ENCODE measurements at regions not wholly inside any gene's neighbourhood (a gene's known extent, or its start where the extent isn't known, plus 50 kb on each side); places are given as distances from the start of the nearest gene placed in this dataset.
"Not testable (repeated sequence)": the region's sequence is repeated elsewhere in the genome, so short reads cannot be mapped to it uniquely, and the experiment has no call there.

DNA sequence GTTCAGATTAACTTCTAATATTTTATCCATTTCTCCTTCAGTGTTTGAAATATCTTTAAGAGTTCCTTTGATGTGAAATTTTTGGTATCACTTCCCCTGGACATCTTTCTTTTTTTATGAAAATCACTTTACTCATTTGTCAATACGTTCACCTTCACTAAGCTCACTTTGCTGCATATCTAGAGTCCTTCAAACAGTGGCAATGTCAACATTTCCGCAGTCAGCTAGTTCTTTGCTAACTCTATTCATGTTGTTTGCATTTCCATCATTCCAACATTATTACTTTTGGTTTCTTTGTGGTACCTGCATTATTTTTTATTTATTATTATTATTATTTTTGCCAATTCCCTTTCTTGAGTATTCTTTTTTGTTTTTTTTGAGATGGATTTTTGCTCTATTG, 203.0 kb downstream of the GPAT3 start:
- no peak overlapping the region for H3K4me3 Mint-ChIP-seq
- TF ChIP-seq, protein P1, sequence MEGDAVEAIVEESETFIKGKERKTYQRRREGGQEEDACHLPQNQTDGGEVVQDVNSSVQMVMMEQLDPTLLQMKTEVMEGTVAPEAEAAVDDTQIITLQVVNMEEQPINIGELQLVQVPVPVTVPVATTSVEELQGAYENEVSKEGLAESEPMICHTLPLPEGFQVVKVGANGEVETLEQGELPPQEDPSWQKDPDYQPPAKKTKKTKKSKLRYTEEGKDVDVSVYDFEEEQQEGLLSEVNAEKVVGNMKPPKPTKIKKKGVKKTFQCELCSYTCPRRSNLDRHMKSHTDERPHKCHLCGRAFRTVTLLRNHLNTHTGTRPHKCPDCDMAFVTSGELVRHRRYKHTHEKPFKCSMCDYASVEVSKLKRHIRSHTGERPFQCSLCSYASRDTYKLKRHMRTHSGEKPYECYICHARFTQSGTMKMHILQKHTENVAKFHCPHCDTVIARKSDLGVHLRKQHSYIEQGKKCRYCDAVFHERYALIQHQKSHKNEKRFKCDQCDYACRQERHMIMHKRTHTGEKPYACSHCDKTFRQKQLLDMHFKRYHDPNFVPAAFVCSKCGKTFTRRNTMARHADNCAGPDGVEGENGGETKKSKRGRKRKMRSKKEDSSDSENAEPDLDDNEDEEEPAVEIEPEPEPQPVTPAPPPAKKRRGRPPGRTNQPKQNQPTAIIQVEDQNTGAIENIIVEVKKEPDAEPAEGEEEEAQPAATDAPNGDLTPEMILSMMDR (IDR thresholded peaks at IDR 0.05; ENCODE audit: unreplicated experiment in 3 of 3) = no peak
- no peaks in the 10 kb centered on the region for H3K4me1 Mint-ChIP-seq
- no peak overlapping the region for H3K27ac Mint-ChIP-seq
- H3K27me3 Mint-ChIP-seq (ENCODE audit: low read depth) = peaks cover 4% of the 10 kb centered on the region
- no peaks in the 10 kb centered on the region for H3K36me3 Mint-ChIP-seq (ENCODE audit: low read depth)
- H3K9me3 Mint-ChIP-seq = no peaks in the 10 kb centered on the region

DNA sequence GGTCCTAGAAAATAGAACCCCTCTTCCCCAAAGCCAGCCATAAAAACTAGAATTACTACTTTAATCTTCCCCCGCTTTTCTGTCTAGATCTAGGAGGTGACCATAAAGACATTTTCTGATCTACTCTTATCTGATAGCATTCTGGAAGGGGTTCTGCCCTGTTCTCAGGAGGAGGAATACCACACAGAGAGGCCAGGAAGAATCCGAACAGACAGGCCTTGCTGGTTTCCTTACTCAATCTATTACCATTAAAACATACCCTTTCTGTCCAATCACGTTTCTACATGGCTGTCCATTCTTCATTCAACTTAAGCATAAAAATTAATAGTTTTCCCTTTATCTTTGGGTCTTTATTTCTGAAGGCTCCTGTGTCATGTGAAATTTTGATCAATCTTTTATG, 198.7 kb downstream of the GPAT3 start:
- Mint-ChIP-seq H3K4me3 (no peak overlapping the region), H3K36me3 (ENCODE audit: low read depth) (no peaks in the 10 kb centered on the region), H3K9me3 (peaks cover 7% of the 10 kb centered on the region), H3K27ac (no peak overlapping the region), H3K4me1 (no peaks in the 10 kb centered on the region), H3K27me3 (ENCODE audit: low read depth) (no peaks in the 10 kb centered on the region)
- TF ChIP-seq, protein P1 (IDR thresholded peaks at IDR 0.05; ENCODE audit: unreplicated experiment in 3 of 3) = no peak

DNA sequence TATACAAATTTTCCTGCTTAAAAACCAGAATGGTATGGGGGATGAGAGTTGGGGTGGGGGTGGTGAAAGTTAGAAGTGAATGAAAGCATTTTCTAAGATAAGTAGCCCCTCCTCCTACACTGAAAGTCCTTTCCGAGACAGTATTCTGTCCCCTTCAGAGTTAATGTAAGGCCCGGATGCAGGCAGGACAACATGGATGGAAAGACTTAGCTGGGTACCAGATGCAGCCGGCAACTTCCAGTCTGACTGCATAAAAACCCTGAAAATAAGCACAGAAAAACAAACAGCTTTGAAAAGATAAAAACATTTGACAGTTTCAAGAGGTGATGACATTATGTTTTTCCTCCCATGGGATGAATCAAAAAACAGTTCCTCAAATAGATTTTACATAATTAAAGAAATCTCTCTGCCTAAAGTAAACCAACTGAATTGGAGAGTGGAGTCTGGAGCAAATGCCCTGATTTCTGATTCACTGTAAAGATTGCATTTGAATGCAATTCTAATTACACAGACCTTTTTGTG, 196.3 kb downstream of the GPAT3 start:
- Mint-ChIP-seq H3K27ac (no peak overlapping the region), H3K4me3 (no peak overlapping the region), H3K36me3 (ENCODE audit: low read depth) (no peaks in the 10 kb centered on the region), H3K27me3 (ENCODE audit: low read depth) (peaks cover 5% of the 10 kb centered on the region), H3K9me3 (peaks cover 10% of the 10 kb centered on the region), H3K4me1 (no peaks in the 10 kb centered on the region)
- TF ChIP-seq, protein P1 (IDR thresholded peaks at IDR 0.05; ENCODE audit: unreplicated experiment in 3 of 3) = no peak

DNA sequence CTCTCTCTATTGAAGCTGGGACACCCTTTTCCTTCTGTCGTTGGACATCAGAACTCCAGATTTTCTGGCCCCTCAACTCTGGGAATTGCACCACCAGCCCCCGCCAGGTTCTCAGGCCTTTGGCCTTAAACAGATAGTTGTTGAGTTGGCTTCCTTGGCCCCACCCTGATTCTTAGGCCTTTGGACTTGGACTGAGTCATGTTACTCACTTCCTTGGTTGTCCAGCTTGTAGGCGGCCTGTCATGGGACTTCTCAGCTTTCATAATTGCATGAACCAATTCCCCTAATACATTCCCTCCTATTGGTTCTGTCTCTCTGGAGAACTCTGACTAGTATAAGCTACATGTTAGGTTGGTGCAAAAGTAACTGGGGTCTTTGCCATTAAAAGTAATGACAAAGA, 195.7 kb downstream of the GPAT3 start:
- Mint-ChIP-seq H3K9me3 (peaks cover 10% of the 10 kb centered on the region), H3K4me1 (no peaks in the 10 kb centered on the region), H3K27ac (no peak overlapping the region), H3K36me3 (ENCODE audit: low read depth) (no peaks in the 10 kb centered on the region), H3K27me3 (ENCODE audit: low read depth) (peaks cover 8% of the 10 kb centered on the region), H3K4me3 (no peak overlapping the region)
- TF ChIP-seq, protein P1 (IDR thresholded peaks at IDR 0.05; ENCODE audit: unreplicated experiment in 3 of 3) = no peak

DNA sequence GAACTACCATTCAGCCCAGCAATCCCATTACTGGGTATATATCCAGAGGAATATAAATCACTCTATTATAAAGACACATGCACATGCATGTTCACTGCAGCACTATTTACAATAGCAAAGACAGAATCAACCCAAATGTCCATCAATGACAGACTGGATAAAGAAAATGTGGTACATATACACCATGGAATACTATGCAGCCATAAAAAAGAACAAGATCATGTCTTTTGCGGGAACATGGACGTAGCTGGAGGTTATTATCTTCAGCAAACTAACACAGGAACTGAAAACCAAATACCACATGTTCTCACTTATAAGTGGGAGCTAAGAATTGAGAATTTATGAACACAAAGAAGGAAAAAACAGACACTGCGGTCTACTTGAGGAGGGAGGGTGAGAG, 195.1 kb downstream of the GPAT3 start:
- not testable (repeated sequence) for H3K36me3 Mint-ChIP-seq (ENCODE audit: low read depth); H3K9me3 Mint-ChIP-seq; H3K27me3 Mint-ChIP-seq (ENCODE audit: low read depth); H3K27ac Mint-ChIP-seq; H3K4me1 Mint-ChIP-seq; H3K4me3 Mint-ChIP-seq

DNA sequence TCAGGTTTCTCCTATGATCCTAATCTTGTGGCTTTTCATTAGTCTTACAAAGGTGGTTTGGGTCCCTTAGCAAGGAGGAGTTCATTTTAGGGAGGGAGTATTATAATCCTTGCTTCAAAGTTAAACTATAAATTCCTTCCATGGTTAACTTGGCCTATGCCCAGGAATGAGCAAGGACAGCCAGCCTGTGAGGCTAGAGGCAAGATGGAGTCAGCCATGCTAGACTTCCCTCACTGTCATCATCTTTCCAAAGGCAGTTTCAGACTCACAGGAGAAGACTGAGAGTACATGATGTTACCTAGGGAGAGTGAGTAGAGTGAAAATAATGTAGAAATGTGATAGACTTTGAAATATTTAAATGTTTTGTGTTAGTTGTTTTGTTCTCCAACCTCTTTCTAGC, 192.3 kb downstream of the GPAT3 start:
- Mint-ChIP-seq H3K36me3 (ENCODE audit: low read depth) (no peaks in the 10 kb centered on the region), H3K9me3 (peaks cover 10% of the 10 kb centered on the region), H3K27me3 (ENCODE audit: low read depth) (peaks cover 8% of the 10 kb centered on the region), H3K27ac (no peak overlapping the region), H3K4me3 (no peak overlapping the region), H3K4me1 (peaks cover 11% of the 10 kb centered on the region)
- TF ChIP-seq, protein P1 (IDR thresholded peaks at IDR 0.05; ENCODE audit: unreplicated experiment in 3 of 3) = no peak
